IMR-90 (cell line): ENCODE measurements at regions not wholly inside any gene's neighbourhood (a gene's known extent, or its start where the extent isn't known, plus 50 kb on each side); places are given as distances from the start of the nearest gene placed in this dataset.
A peak's percentile ranks its signal among the peaks of the same experiment; 100 is the strongest.

Experiments
- ATAC-seq: fragments of 200-7000 bp; cut with Tn5 transposase; 2 replicates; pipeline ENCODE4 v1.9.1; 2020; ENCODE audit warnings: low read depth, mild to moderate bottlenecking, moderate library complexity
- BruUV-seq: library from RNA; stranded (reverse); fragments of 400-500 nt; replicated peaks from 2 replicates; lab custom pipeline; 2021; lab: Mats Ljungman, UMichigan
- CTCF ChIA-PET: fragments of 300-600 bp; formaldehyde crosslinking; extraction: SDS; loops from one replicate; lab custom pipeline; 2021; ENCODE audit warnings: antibody characterized with exemption; lab: Yijun Ruan, JAX
- POLR2A ChIA-PET: fragments of 300-600 bp; sonication (Branson Sonifier 250); formaldehyde crosslinking; loops from one replicate; lab custom pipeline; 2022; ENCODE audit warnings: antibody characterized with exemption; ENCODE audit not compliant: unreplicated experiment; lab: Charles Lee
- DNase-seq: peaks from one replicate; pipeline ENCODE4 v3.0.0; 2013
- H2AFZ ChIP-seq: replicated peaks from 2 replicates; pipeline ENCODE3; 2013; ENCODE audit warnings: low read length, mild to moderate bottlenecking; ENCODE audit not compliant: poor library complexity
- H2AK5ac ChIP-seq: 2 replicates; pipeline ENCODE4 v1.6.1; 2013; ENCODE audit warnings: low read depth, low read length, inconsistent platforms
- H2AK9ac ChIP-seq: replicated peaks from 2 replicates; pipeline ENCODE3; 2013; ENCODE audit warnings: mild to moderate bottlenecking, low read depth, low read length, moderate library complexity; ENCODE audit not compliant: poor library complexity
- H2BK120ac ChIP-seq: 2 replicates; pipeline ENCODE4 v1.6.1; 2013; ENCODE audit warnings: low read depth, low read length, inconsistent platforms
- H2BK15ac ChIP-seq: 3 replicates; pipeline ENCODE4 v1.6.1; 2013; ENCODE audit warnings: low read depth, low read length, inconsistent platforms
- H2BK20ac ChIP-seq: 2 replicates; pipeline ENCODE4 v1.6.1; 2013; ENCODE audit warnings: low read depth, mild to moderate bottlenecking, inconsistent platforms, low read length, moderate library complexity
- H2BK5ac ChIP-seq: 2 replicates; pipeline ENCODE4 v1.6.1; 2013; ENCODE audit warnings: mild to moderate bottlenecking, low read depth, low read length, inconsistent platforms; ENCODE audit not compliant: poor library complexity, severe bottlenecking
- H3K14ac ChIP-seq: replicated peaks from 2 replicates; pipeline ENCODE4 v1.6.1; 2013; ENCODE audit warnings: low read depth, low read length, inconsistent platforms
- H3K18ac ChIP-seq: 2 replicates; pipeline ENCODE4 v1.6.1; 2013; ENCODE audit warnings: low read depth, low read length, control low read depth
- H3K23ac ChIP-seq: 2 replicates; pipeline ENCODE4 v1.6.1; 2013; ENCODE audit warnings: low read depth, low read length, inconsistent platforms
- H3K27ac ChIP-seq: 2 replicates; pipeline ENCODE4 v1.5.1; 2013; ENCODE audit warnings: mild to moderate bottlenecking, control low read depth, low read length; ENCODE audit not compliant: insufficient read depth
- H3K27me3 ChIP-seq: 2 replicates; pipeline ENCODE4 v1.6.1; 2013; ENCODE audit warnings: low read length; ENCODE audit not compliant: control insufficient read depth, insufficient read depth
- H3K36me3 ChIP-seq: 2 replicates; pipeline ENCODE4 v1.6.1; 2013; ENCODE audit warnings: low read length, mixed read lengths; ENCODE audit not compliant: control insufficient read depth, insufficient read depth
- H3K4ac ChIP-seq: 2 replicates; pipeline ENCODE4 v1.6.1; 2013; ENCODE audit warnings: low read depth, low read length, inconsistent platforms
- H3K4me1 ChIP-seq: 2 replicates; pipeline ENCODE4 v1.6.1; 2013; ENCODE audit warnings: low read length, mixed read lengths; ENCODE audit not compliant: control insufficient read depth, insufficient read depth
- H3K4me2 ChIP-seq: 2 replicates; pipeline ENCODE4 v1.6.1; 2013; ENCODE audit warnings: low read depth, mild to moderate bottlenecking, control low read depth, low read length, moderate library complexity
- H3K4me3 ChIP-seq: 2 replicates; pipeline ENCODE4 v1.5.1; 2013; ENCODE audit warnings: low read depth, mild to moderate bottlenecking, control low read depth, low read length, moderate library complexity; ENCODE audit not compliant: insufficient read depth
- H3K56ac ChIP-seq: 2 replicates; pipeline ENCODE4 v1.6.1; 2013; ENCODE audit warnings: low read length, inconsistent platforms; ENCODE audit not compliant: insufficient read depth; ENCODE audit errors: extremely low read depth
- H3K79me1 ChIP-seq, 2 experiments: 2 replicates each; pipeline ENCODE4 v1.6.1; 2013; ENCODE audit warnings: low read length in 2 of 2, inconsistent platforms in 1 of 2, low read depth in 1 of 2
- H3K9ac ChIP-seq: 2 replicates; pipeline ENCODE4 v1.6.1; 2013; ENCODE audit warnings: low read depth, low read length, control low read depth
- H3K9me1 ChIP-seq: 2 replicates; pipeline ENCODE4 v1.6.1; 2013; ENCODE audit warnings: low read length, inconsistent platforms; ENCODE audit not compliant: insufficient read depth
- H3K9me3 ChIP-seq: 2 replicates; pipeline ENCODE4 v1.6.1; 2013; ENCODE audit warnings: low read length; ENCODE audit not compliant: control insufficient read depth, insufficient read depth
- H4K20me1 ChIP-seq: 2 replicates; pipeline ENCODE4 v1.6.1; 2013; ENCODE audit warnings: low read length, inconsistent platforms; ENCODE audit not compliant: insufficient read depth
- H4K5ac ChIP-seq: 2 replicates; pipeline ENCODE4 v1.6.1; 2013; ENCODE audit warnings: mild to moderate bottlenecking, low read depth, low read length, control low read depth
- H4K8ac ChIP-seq, 2 experiments: 2 replicates each; pipeline ENCODE4 v1.6.1; 2013; ENCODE audit warnings: low read depth in 2 of 2, low read length in 2 of 2, control low read depth in 1 of 2, inconsistent platforms in 1 of 2
- H4K91ac ChIP-seq: 2 replicates; pipeline ENCODE4 v1.6.1; 2013; ENCODE audit warnings: low read depth, low read length, inconsistent platforms; ENCODE audit not compliant: insufficient read depth
- CEBPB ChIP-seq: IDR thresholded peaks from 2 replicates; pipeline ENCODE4 v1.6.1; 2012; ENCODE audit warnings: low read depth, low read length, improper control_type of control experiment
- FOS ChIP-seq: fragments of 150-350 bp; IDR thresholded peaks from 2 replicates; pipeline ENCODE4 v1.6.1; 2016; ENCODE audit warnings: low read depth, low read length
- POLR2A ChIP-seq: IDR thresholded peaks from 2 replicates; pipeline ENCODE4 v1.6.1; 2012; ENCODE audit warnings: mild to moderate bottlenecking, low read depth, low read length
- RCOR1 ChIP-seq: IDR thresholded peaks from 2 replicates; pipeline ENCODE4 v1.6.1; 2012; ENCODE audit warnings: mild to moderate bottlenecking, low read length, improper control_type of control experiment; ENCODE audit not compliant: insufficient replicate concordance
- WGBS, 2 experiments: methylation state at CpG; one replicate each; pipeline versions ENCODE4 v1.1.5 to v1.1.7; 2013; ENCODE audit warnings: missing lambda C conversion rate in 2 of 2; ENCODE audit not compliant: insufficient read length in 1 of 2; ENCODE audit errors: extremely low coverage in 2 of 2; 5-methylcytosine and 5-hydroxymethylcytosine counted together
- dilution Hi-C: fragments of 300-500 bp; cut with HindIII; formaldehyde crosslinking; loops from one replicate; pipeline ENCODE4 v1.14.3; 2018; ENCODE audit warnings: low sequenced_read_pairs; ENCODE audit not compliant: unreplicated experiment
- in situ Hi-C: fragments of 300-500 bp; cut with MboI; formaldehyde crosslinking; loops from 3 replicates; pipeline ENCODE4 v1.14.3; 2019; ENCODE audit warnings: low sequenced_read_pairs, inconsistent platforms, mixed read lengths
- intact Hi-C: fragments of 100-400 bp; cut with micrococcal nuclease; formaldehyde crosslinking; loops from 2 replicates; pipeline ENCODE4 v1.10.0; 2022

DNA sequence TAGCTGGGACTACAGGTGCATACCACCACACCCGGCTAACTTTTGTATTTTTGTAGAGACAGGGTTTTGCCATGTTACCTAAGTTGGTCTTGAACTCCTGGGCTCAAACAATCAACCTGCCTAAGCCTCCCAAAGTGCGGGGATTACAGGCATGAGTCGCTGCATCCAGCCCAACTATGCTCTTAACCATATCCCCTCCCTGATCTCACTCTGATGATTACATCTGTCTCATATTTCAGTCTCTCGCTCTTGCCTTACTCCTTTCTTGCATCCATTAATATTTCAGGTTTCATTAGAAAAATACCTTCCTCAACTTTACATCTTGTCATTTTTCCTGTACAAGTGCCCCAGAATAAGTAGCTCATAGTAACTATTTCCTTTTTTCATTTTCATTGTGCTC lies 61.0 kb upstream of the BASP1 start (continued):
- TF ChIP-seq FOS, result peak; percentile 36; the same call in 1 of the 2 replicates

DNA sequence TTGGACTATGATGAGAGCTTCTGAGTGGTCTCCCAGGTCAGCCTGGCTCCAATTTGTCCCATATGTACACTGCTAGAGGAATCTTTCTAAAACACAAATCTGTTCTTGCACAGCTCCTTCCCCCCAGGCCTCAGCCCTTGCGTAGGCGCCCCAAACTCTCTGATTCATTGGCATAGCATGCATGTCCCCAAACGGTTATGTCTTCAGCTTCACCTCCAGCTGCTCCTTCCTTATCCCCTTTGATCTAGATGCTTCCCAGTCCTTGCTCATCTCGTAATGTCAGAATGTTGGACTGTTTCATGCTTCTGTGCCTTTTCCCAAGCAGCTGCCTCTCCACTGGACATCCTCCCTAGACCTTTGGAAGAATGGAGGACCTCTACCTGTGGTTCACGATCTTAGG lies 60.1 kb upstream of the BASP1 start:
- H3K4me2 ChIP-seq, result peak overlapping the region; percentile 7; the same call in 1 of the 2 replicates
- H3K9me3 ChIP-seq, result no peaks in the 10 kb centered on the region
- ChIA-PET POLR2A (no interaction called here), CTCF (interaction anchor here (1.3 kb wide), 1 partner anchor 33 kb away, joined by 8 read pairs; no protein-coding TSS in a partner anchor)
- no peaks in the 10 kb centered on the region for H3K27me3 ChIP-seq
- peaks cover 3 to 15% of the 10 kb centered on the region in 2 experiments; a peak in 3 of 4 replicates for H3K79me1 ChIP-seq
- H4K20me1 ChIP-seq, result no peaks in the 10 kb centered on the region
- TF ChIP-seq CEBPB, result 0 out of 2 replicates have a peak, but pooled peaks have one; percentile 9
- TF ChIP-seq RCOR1, result no peak
- peak; percentile 25 for TF ChIP-seq POLR2A
- H4K8ac ChIP-seq, result peak overlapping the region; percentile 91 to 93
- in situ Hi-C loops, result no loop called here
- H3K4me3 ChIP-seq, result no peak overlapping the region
- peak overlapping the region; percentile 99 for H2BK120ac ChIP-seq
- peak overlapping the region; percentile 97 for H3K4ac ChIP-seq
- H2BK15ac ChIP-seq, result peak overlapping the region; percentile 80
- intact Hi-C loops, result no loop called here
- no TSS peak for BruUV-seq
- H4K5ac ChIP-seq, result peak overlapping the region; percentile 87
- peaks cover 21% of the 10 kb centered on the region for H3K4me1 ChIP-seq
- DNase-seq (peak; percentile 59), ATAC-seq (peak; percentile 7)
- H3K36me3 ChIP-seq, result no peaks in the 10 kb centered on the region
- dilution Hi-C loops, result no loop called here
- peak overlapping the region; percentile 98 for H2AK5ac ChIP-seq
- H3K27ac ChIP-seq, result peak overlapping the region; percentile 94
- peak overlapping the region; percentile 97 for H3K14ac ChIP-seq
- peak overlapping the region; percentile 90 for H3K18ac ChIP-seq
- H2AK9ac ChIP-seq, result peak overlapping the region; percentile 93
- H4K91ac ChIP-seq, result peak overlapping the region; percentile 99
- H2BK20ac ChIP-seq, result peak overlapping the region; percentile 99
- H2BK5ac ChIP-seq, result peak overlapping the region; percentile 100
- H3K9ac ChIP-seq, result peak overlapping the region; percentile 59
- H3K56ac ChIP-seq, result peak overlapping the region; percentile 77
- 100% methylated on average over 1 of the region's 5 CpGs; no CpG with 5 or more reads in 1 of the 2 experiments for WGBS, 2 experiments
- H2AFZ ChIP-seq, result peak overlapping the region; percentile 60
- H3K23ac ChIP-seq, result peak overlapping the region; percentile 95
- peaks cover 10% of the 10 kb centered on the region for H3K9me1 ChIP-seq
